Activated CD4-positive, alpha-beta T cell treated with anti-CD3 and anti-CD28 coated beads, Interleukin-2, amount 50 U/mL, for 1 hour (primary cell): ENCODE measurements at regions not wholly inside any gene's neighbourhood (a gene's known extent, or its start where the extent isn't known, plus 50 kb on each side); places are given as distances from the start of the nearest gene placed in this dataset.

ENCODE experiments used
- DNase-seq: peaks from one replicate; pipeline ENCODE4 v3.0.0-alpha.2; 2020

GRCh38 chr1:116299248-116299647, 73.8 kb upstream of the ATP1A1 start:
- DNase-seq = no peak

- no peak for DNase-seq
These were observed 70.8 kb upstream of the ATP1A1 start for GRCh38 chr1:116302281-116302680.

- no peak for DNase-seq
These were observed 66.9 kb upstream of the ATP1A1 start for GRCh38 chr1:116306102-116306501.

- DNase-seq = no peak
These were observed 66.1 kb upstream of the ATP1A1 start for GRCh38 chr1:116306840-116307442.

- DNase-seq = no peak
These were observed 64.8 kb upstream of the ATP1A1 start for GRCh38 chr1:116308276-116308675.

GRCh38 chr1:116309090-116309870, 63.8 kb upstream of the ATP1A1 start:
- no peak for DNase-seq

GRCh38 chr1:116310180-116310579, 62.9 kb upstream of the ATP1A1 start:
- DNase-seq = no peak

- no peak for DNase-seq
These were observed 61.9 kb upstream of the ATP1A1 start for GRCh38 chr1:116311193-116311592.

- no peak for DNase-seq
These were observed 61.0 kb upstream of the ATP1A1 start for GRCh38 chr1:116311756-116312680.

GRCh38 chr1:116312681-116313069, 60.4 kb upstream of the ATP1A1 start:
- no peak for DNase-seq

- DNase-seq = no peak
These were observed 59.3 kb upstream of the ATP1A1 start for GRCh38 chr1:116313776-116314175.

GRCh38 chr1:116314305-116314919, 58.6 kb upstream of the ATP1A1 start:
- no peak for DNase-seq

GRCh38 chr1:116316373-116316772, 56.7 kb upstream of the ATP1A1 start:
- DNase-seq = no peak

GRCh38 chr1:116318897-116319296, 54.1 kb upstream of the ATP1A1 start:
- no peak for DNase-seq

GRCh38 chr1:116320874-116321273, 52.2 kb upstream of the ATP1A1 start:
- DNase-seq = no peak

- DNase-seq = no peak
These were observed 51.3 kb upstream of the ATP1A1 start for GRCh38 chr1:116321766-116322175.

GRCh38 chr1:116322752-116323405, 50.2 kb upstream of the ATP1A1 start:
- DNase-seq = no peak
